DND-41 (cell line): ENCODE measurements at regions not wholly inside any gene's neighbourhood (a gene's known extent, or its start where the extent isn't known, plus 50 kb on each side); places are given as distances from the start of the nearest gene placed in this dataset.
A peak's percentile ranks its signal among the peaks of the same experiment; 100 is the strongest.

Experiments used
- CTCF ChIP-seq: IDR thresholded peaks from 2 replicates; pipeline ENCODE4 v1.5.1; 2012; ENCODE audit warnings: borderline replicate concordance, low read length, moderate library complexity, mild to moderate bottlenecking; ENCODE audit not compliant: poor library complexity, severe bottlenecking; ENCODE audit errors: extremely low read depth
- EZH2 ChIP-seq: IDR thresholded peaks from 3 replicates; pipeline ENCODE4 v1.6.1; 2012; ENCODE audit warnings: borderline replicate concordance, low read depth, mild to moderate bottlenecking, moderate library complexity, low read length, inconsistent platforms; ENCODE audit not compliant: severe bottlenecking

- peak; percentile 3 for TF ChIP-seq CTCF
- TF ChIP-seq EZH2, result no peak
Measured at GRCh38 chr22:48241658-48242057, 1479.2 kb downstream of the TBC1D22A start.
